ENCODE measurements at regions not wholly inside any gene's neighbourhood (a gene's known extent, or its start where the extent isn't known, plus 50 kb on each side); places are given as distances from the start of the nearest gene placed in this dataset.

DNA sequence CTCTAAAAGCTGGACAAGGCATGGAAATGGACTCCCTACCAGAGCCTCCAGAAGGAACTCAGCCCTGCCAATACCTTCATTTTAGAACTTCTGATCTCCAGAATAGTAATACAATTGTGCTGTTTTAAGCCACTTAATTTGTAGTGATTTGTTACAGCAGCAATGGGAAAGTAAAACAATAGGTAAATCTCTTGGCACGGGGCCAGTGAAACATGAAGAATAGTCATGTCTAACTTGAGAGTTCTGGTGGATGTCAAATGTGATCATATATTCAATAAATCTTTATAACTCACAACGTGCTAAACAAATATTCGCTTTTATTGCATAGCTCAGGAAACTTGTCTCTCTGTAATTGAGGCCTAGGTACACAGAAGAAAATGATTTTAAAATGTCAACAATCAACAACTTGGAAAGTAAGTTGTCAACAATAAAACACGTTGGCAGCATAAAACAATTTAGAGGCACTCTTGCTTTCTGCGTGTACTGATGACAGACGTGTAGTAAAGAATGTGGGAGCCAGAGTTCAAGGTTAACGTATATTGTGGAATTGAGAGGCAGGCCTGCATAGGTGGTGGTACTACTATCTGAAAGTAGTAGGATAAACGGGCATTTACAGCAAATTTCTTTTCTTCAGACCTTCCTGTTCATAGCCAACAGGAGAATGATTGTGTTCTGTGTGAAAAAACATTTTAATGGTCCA is 140.5 kb upstream of the OPRM1 start:
- no peaks in the 10 kb centered on the region for H3K9me3 ChIP-seq (ENCODE audit: control insufficient read depth, low read length)
- WGBS, 2 experiments = 94 to 95% methylated on average over 8 of the region's 8 CpGs
- H3K27ac ChIP-seq (ENCODE audit: insufficient read depth, low read depth, low read length, poor library complexity, severe bottlenecking) = no peak overlapping the region
- no peaks in the 10 kb centered on the region for H3K4me1 ChIP-seq (ENCODE audit: control insufficient read depth, insufficient read depth, low read length)
- H3K36me3 ChIP-seq (ENCODE audit: control insufficient read depth, insufficient read depth, low read length) = no peaks in the 10 kb centered on the region
- H3K27me3 ChIP-seq (ENCODE audit: control insufficient read depth, insufficient read depth, low read length, poor library complexity, severe bottlenecking) = no peaks in the 10 kb centered on the region
- H3K4me3 ChIP-seq (ENCODE audit: insufficient read depth, low read depth, low read length) = no peak overlapping the region

GRCh38 chr6:153882411-153882810 is 156.6 kb upstream of the OPRM1 start:
- Histone ChIP-seq H3K4me3 (ENCODE audit: insufficient read depth, low read depth, low read length) (no peak overlapping the region), H3K27ac (ENCODE audit: insufficient read depth, low read depth, low read length, poor library complexity, severe bottlenecking) (no peak overlapping the region), H3K4me1 (ENCODE audit: control insufficient read depth, insufficient read depth, low read length) (no peaks in the 10 kb centered on the region), H3K36me3 (ENCODE audit: control insufficient read depth, insufficient read depth, low read length) (no peaks in the 10 kb centered on the region), H3K9me3 (ENCODE audit: control insufficient read depth, low read length) (no peaks in the 10 kb centered on the region), H3K27me3 (ENCODE audit: control insufficient read depth, insufficient read depth, low read length, poor library complexity, severe bottlenecking) (no peaks in the 10 kb centered on the region)

DNA sequence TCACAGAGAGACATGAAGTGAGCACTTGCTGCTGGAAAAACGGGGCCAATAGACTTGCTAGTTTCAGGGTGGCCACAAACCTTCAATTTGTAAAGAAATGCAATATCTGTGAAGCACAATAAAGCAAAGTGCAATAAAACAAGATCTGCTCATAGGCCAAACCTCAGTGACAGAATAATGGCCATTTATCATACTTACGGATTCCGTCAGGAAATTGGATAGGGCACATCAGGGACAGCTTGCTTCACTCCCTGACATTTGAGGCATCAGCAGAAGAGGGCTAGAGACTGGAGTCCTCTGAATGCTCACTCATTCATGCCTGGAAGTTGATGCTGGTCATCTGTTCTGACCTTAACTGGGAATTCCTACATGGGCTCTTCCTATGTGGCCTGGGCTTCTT is 165.5 kb upstream of the OPRM1 start:
- Histone ChIP-seq H3K4me1 (ENCODE audit: control insufficient read depth, insufficient read depth, low read length) (no peaks in the 10 kb centered on the region), H3K27me3 (ENCODE audit: control insufficient read depth, insufficient read depth, low read length, poor library complexity, severe bottlenecking) (no peaks in the 10 kb centered on the region)
- WGBS, 2 experiments = 80 to 93% methylated on average over 3 of the region's 3 CpGs

GRCh38 chr6:153872946-153873345 is 166.1 kb upstream of the OPRM1 start:
- no peaks in the 10 kb centered on the region for H3K27me3 ChIP-seq (ENCODE audit: control insufficient read depth, insufficient read depth, low read length, poor library complexity, severe bottlenecking)
- H3K27ac ChIP-seq (ENCODE audit: insufficient read depth, low read depth, low read length, poor library complexity, severe bottlenecking) = no peak overlapping the region
- 96 to 97% methylated on average over 2 of the region's 2 CpGs for WGBS, 2 experiments
- H3K4me1 ChIP-seq (ENCODE audit: control insufficient read depth, insufficient read depth, low read length) = no peaks in the 10 kb centered on the region
- H3K9me3 ChIP-seq (ENCODE audit: control insufficient read depth, low read length) = no peaks in the 10 kb centered on the region
- H3K4me3 ChIP-seq (ENCODE audit: insufficient read depth, low read depth, low read length) = no peak overlapping the region
- no peaks in the 10 kb centered on the region for H3K36me3 ChIP-seq (ENCODE audit: control insufficient read depth, insufficient read depth, low read length)

More for the DNA sequence above, 165.5 kb upstream of the OPRM1 start:
- Histone ChIP-seq H3K36me3 (ENCODE audit: control insufficient read depth, insufficient read depth, low read length) (no peaks in the 10 kb centered on the region), H3K4me3 (ENCODE audit: insufficient read depth, low read depth, low read length) (no peak overlapping the region), H3K27ac (ENCODE audit: insufficient read depth, low read depth, low read length, poor library complexity, severe bottlenecking) (no peak overlapping the region), H3K9me3 (ENCODE audit: control insufficient read depth, low read length) (no peaks in the 10 kb centered on the region)

DNA sequence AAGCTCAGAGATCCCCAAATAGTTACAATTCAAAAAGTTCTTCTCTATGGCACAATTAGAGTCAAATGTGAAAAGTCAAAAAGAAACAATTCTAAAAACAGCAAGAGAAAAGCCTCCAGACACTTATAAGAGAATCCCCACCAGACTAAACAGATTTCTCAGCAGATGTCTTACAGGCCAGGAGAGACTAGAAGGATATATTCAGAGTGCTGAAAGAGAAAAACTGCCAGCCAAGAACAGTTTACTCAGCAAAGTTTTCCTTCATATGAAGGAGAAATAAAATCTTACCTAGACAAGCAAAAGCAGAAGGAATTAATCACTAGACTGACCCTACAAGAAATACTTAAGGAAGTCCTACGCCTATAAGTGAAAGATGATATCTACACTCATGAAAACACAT is 176.1 kb upstream of the OPRM1 start:
- Histone ChIP-seq H3K4me3 (ENCODE audit: insufficient read depth, low read depth, low read length) (no peak overlapping the region), H3K9me3 (ENCODE audit: control insufficient read depth, low read length) (no peaks in the 10 kb centered on the region), H3K36me3 (ENCODE audit: control insufficient read depth, insufficient read depth, low read length) (no peaks in the 10 kb centered on the region), H3K27ac (ENCODE audit: insufficient read depth, low read depth, low read length, poor library complexity, severe bottlenecking) (no peak overlapping the region), H3K4me1 (ENCODE audit: control insufficient read depth, insufficient read depth, low read length) (no peaks in the 10 kb centered on the region), H3K27me3 (ENCODE audit: control insufficient read depth, insufficient read depth, low read length, poor library complexity, severe bottlenecking) (no peaks in the 10 kb centered on the region)
- 94% methylated on average over 1 of the region's 1 CpG; no CpG with 5 or more reads in 1 of the 2 experiments for WGBS, 2 experiments

- no peak overlapping the region for H3K4me3 ChIP-seq (ENCODE audit: insufficient read depth, low read depth, low read length)
- no peaks in the 10 kb centered on the region for H3K36me3 ChIP-seq (ENCODE audit: control insufficient read depth, insufficient read depth, low read length)
- H3K27ac ChIP-seq (ENCODE audit: insufficient read depth, low read depth, low read length, poor library complexity, severe bottlenecking) = no peak overlapping the region
- H3K4me1 ChIP-seq (ENCODE audit: control insufficient read depth, insufficient read depth, low read length) = no peaks in the 10 kb centered on the region
- H3K27me3 ChIP-seq (ENCODE audit: control insufficient read depth, insufficient read depth, low read length, poor library complexity, severe bottlenecking) = no peaks in the 10 kb centered on the region
- no peaks in the 10 kb centered on the region for H3K9me3 ChIP-seq (ENCODE audit: control insufficient read depth, low read length)
These were observed 176.9 kb upstream of the OPRM1 start for GRCh38 chr6:153862139-153862538.

DNA sequence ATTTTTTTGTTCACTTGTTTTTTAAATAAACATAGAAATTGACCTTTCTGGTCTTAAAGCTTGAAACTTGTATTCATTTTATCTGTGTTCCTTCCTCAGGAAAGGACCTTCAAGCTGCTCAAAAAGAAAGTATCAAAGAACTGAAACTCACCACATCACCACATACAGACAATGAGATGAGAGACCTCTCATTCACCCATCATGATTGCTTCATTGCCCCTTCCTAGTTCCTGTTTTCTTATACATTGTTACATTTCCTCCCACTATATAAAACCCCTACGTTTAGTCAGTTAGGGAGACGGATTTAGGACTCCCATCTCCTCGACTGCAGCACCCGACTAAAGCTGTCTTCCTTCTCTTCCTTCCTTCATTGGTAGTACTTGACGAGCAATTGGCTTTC is 180.5 kb upstream of the OPRM1 start:
- H3K27ac ChIP-seq (ENCODE audit: insufficient read depth, low read depth, low read length, poor library complexity, severe bottlenecking) = no peak overlapping the region
- no peaks in the 10 kb centered on the region for H3K4me1 ChIP-seq (ENCODE audit: control insufficient read depth, insufficient read depth, low read length)
- no peaks in the 10 kb centered on the region for H3K27me3 ChIP-seq (ENCODE audit: control insufficient read depth, insufficient read depth, low read length, poor library complexity, severe bottlenecking)
- no peaks in the 10 kb centered on the region for H3K36me3 ChIP-seq (ENCODE audit: control insufficient read depth, insufficient read depth, low read length)
- no peaks in the 10 kb centered on the region for H3K9me3 ChIP-seq (ENCODE audit: control insufficient read depth, low read length)
- H3K4me3 ChIP-seq (ENCODE audit: insufficient read depth, low read depth, low read length) = no peak overlapping the region
- 68 to 75% methylated on average over 5 of the region's 5 CpGs for WGBS, 2 experiments

DNA sequence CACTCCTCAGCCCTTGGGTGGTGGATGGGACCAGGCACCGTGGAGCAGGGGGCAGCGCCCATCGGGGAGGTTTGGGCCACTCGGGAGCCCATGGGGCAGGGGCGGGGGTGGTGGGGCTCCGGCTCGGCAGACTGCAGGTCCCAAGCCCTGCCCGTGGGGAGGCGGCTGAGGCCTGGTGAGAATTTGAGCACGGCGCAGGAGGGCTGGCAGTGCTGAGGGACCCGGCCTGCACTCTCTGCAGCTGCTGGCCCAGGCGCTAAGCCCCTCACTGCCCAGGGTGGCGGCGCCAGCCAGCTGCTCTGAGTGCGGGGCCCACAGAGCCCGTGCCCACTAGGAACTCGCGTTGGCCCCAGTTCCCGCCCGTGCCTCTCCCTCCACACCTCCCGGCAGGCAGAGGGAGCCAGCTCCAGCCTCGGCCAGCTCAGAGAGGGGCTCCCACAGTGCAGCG is 182.1 kb upstream of the OPRM1 start:
- 91 to 92% methylated on average over 24 of the region's 24 CpGs for WGBS, 2 experiments
- no peak overlapping the region for H3K27ac ChIP-seq (ENCODE audit: insufficient read depth, low read depth, low read length, poor library complexity, severe bottlenecking)
- H3K36me3 ChIP-seq (ENCODE audit: control insufficient read depth, insufficient read depth, low read length) = no peaks in the 10 kb centered on the region
- no peak overlapping the region for H3K4me3 ChIP-seq (ENCODE audit: insufficient read depth, low read depth, low read length)
- no peaks in the 10 kb centered on the region for H3K27me3 ChIP-seq (ENCODE audit: control insufficient read depth, insufficient read depth, low read length, poor library complexity, severe bottlenecking)
- no peaks in the 10 kb centered on the region for H3K4me1 ChIP-seq (ENCODE audit: control insufficient read depth, insufficient read depth, low read length)
- no peaks in the 10 kb centered on the region for H3K9me3 ChIP-seq (ENCODE audit: control insufficient read depth, low read length)

DNA sequence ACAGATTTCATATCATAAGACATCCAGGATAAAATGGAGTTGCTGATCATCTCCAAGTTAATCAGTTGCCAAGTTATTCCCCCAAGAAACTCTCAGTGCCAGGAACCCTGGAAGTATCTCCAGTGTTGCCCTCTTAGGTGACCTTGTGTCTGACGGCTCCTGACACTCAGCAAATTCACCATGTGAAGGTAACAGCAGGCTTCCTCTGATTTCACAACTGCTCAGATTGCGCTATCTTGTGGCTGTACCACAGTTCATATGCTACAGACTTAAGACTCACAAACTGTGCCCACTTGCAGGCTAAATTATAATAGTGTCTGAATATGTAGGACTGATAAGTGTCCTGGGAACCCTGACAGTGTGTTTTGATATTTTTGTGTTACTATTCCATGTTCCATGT is 186.6 kb upstream of the OPRM1 start:
- Histone ChIP-seq H3K27ac (ENCODE audit: insufficient read depth, low read depth, low read length, poor library complexity, severe bottlenecking) (no peak overlapping the region), H3K4me3 (ENCODE audit: insufficient read depth, low read depth, low read length) (no peak overlapping the region), H3K9me3 (ENCODE audit: control insufficient read depth, low read length) (no peaks in the 10 kb centered on the region), H3K27me3 (ENCODE audit: control insufficient read depth, insufficient read depth, low read length, poor library complexity, severe bottlenecking) (no peaks in the 10 kb centered on the region), H3K36me3 (ENCODE audit: control insufficient read depth, insufficient read depth, low read length) (no peaks in the 10 kb centered on the region), H3K4me1 (ENCODE audit: control insufficient read depth, insufficient read depth, low read length) (no peaks in the 10 kb centered on the region)
- WGBS, 2 experiments = 92 to 98% methylated on average over 2 of the region's 2 CpGs

DNA sequence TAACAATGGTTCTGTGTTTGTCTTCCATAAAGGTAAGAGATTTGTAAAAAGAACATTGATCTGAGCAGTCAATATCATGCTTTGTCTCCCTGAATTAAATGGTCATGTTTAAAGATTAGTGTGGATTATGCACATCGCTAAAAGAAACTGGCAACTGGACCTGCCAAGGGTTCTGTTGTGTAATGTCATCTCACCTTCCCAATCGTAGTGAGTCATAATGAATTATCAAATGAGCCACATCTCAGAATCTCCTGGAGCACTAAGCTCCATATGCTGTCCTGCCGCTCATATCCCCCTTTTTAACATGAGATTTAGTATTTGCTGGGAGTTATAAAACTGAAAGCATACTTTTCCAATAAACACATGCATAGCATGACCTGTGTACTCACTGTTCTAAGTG is 187.0 kb upstream of the OPRM1 start:
- Histone ChIP-seq H3K4me3 (ENCODE audit: insufficient read depth, low read depth, low read length) (no peak overlapping the region), H3K9me3 (ENCODE audit: control insufficient read depth, low read length) (no peaks in the 10 kb centered on the region), H3K36me3 (ENCODE audit: control insufficient read depth, insufficient read depth, low read length) (no peaks in the 10 kb centered on the region), H3K27me3 (ENCODE audit: control insufficient read depth, insufficient read depth, low read length, poor library complexity, severe bottlenecking) (no peaks in the 10 kb centered on the region), H3K4me1 (ENCODE audit: control insufficient read depth, insufficient read depth, low read length) (no peaks in the 10 kb centered on the region), H3K27ac (ENCODE audit: insufficient read depth, low read depth, low read length, poor library complexity, severe bottlenecking) (no peak overlapping the region)
- WGBS, 2 experiments = 97 to 100% methylated on average over 2 to 3 of the region's 3 CpGs
